OCI-LY1 (cell line): ENCODE measurements at regions not wholly inside any gene's neighbourhood (a gene's known extent, or its start where the extent isn't known, plus 50 kb on each side); places are given as distances from the start of the nearest gene placed in this dataset.

Source experiments
- H2AFZ ChIP-seq: fragments of 200-600 bp; sonication (generic), shearing (Covaris generic); 2 replicates; pipeline ENCODE4 v1.6.0; 2014; ENCODE audit warnings: antibody characterized with exemption, mild to moderate bottlenecking, low read length
- H3F3A ChIP-seq: fragments of 200-600 bp; sonication (generic), shearing (Covaris generic); 2 replicates; pipeline ENCODE4 v1.6.0; 2014; ENCODE audit warnings: mild to moderate bottlenecking, antibody characterized with exemption, low read length, moderate library complexity; ENCODE audit not compliant: insufficient read depth
- H3K27ac ChIP-seq: fragments of 200-600 bp; sonication (generic); 2 replicates; pipeline ENCODE4 v1.5.1; 2014; ENCODE audit warnings: low read length, mixed run types, mild to moderate bottlenecking, low read depth; ENCODE audit not compliant: poor library complexity, severe bottlenecking
- H3K27me3 ChIP-seq: fragments of 200-600 bp; sonication (generic); 2 replicates; pipeline ENCODE4 v1.6.0; 2014; ENCODE audit warnings: antibody characterized with exemption, mild to moderate bottlenecking, low read length, moderate library complexity; ENCODE audit not compliant: insufficient read depth
- H3K36me3 ChIP-seq: fragments of 200-600 bp; sonication (generic); 2 replicates; pipeline ENCODE4 v1.6.1; 2014; ENCODE audit warnings: mild to moderate bottlenecking, antibody characterized with exemption, low read length, moderate library complexity, mixed read lengths; ENCODE audit not compliant: insufficient read depth
- H3K4me1 ChIP-seq: fragments of 200-600 bp; sonication (generic); 2 replicates; pipeline ENCODE4 v1.5.1; 2014; ENCODE audit warnings: mild to moderate bottlenecking, low read length, moderate library complexity; ENCODE audit not compliant: insufficient read depth, severe bottlenecking
- H3K4me2 ChIP-seq: fragments of 200-600 bp; sonication (generic), shearing (Covaris generic); 2 replicates; pipeline ENCODE4 v1.6.1; 2014; ENCODE audit warnings: low read length
- H3K4me3 ChIP-seq: fragments of 200-600 bp; sonication (generic); 2 replicates; pipeline ENCODE4 v1.5.1; 2014; ENCODE audit warnings: low read length, low read depth, mild to moderate bottlenecking, mixed read lengths; ENCODE audit not compliant: poor library complexity, severe bottlenecking
- H3K79me2 ChIP-seq: fragments of 200-600 bp; shearing (Covaris generic); 2 replicates; pipeline ENCODE4 v1.6.1; 2016; ENCODE audit warnings: mixed run types, low read length, mixed read lengths; ENCODE audit not compliant: insufficient read depth
- H3K9ac ChIP-seq: fragments of 200-600 bp; sonication (generic), shearing (Covaris generic); 2 replicates; pipeline ENCODE4 v1.6.1; 2014; ENCODE audit warnings: mild to moderate bottlenecking, low read length, mixed read lengths
- H3K9me2 ChIP-seq: fragments of 200-600 bp; sonication (generic), shearing (Covaris generic); 2 replicates; pipeline ENCODE4 v1.6.1; 2014; ENCODE audit warnings: low read depth, mild to moderate bottlenecking, low read length, mixed read lengths
- H3K9me3 ChIP-seq: fragments of 200-600 bp; shearing (Covaris generic); 2 replicates; pipeline ENCODE4 v1.6.1; 2014; ENCODE audit warnings: low read length, mixed read lengths
- H4K20me1 ChIP-seq: fragments of 200-600 bp; sonication (generic), shearing (Covaris generic); 2 replicates; pipeline ENCODE4 v1.6.0; 2016; ENCODE audit warnings: mild to moderate bottlenecking, low read length; ENCODE audit not compliant: insufficient read depth
- CTCF ChIP-seq: fragments of 200-600 bp; sonication (generic), shearing (Covaris generic); IDR thresholded peaks from 2 replicates; pipeline ENCODE4 v1.5.1; 2017; ENCODE audit warnings: mild to moderate bottlenecking, antibody characterized with exemption, low read length, moderate library complexity, mixed read lengths
- EZH2 ChIP-seq: fragments of 200-600 bp; sonication (generic), shearing (Covaris generic); IDR thresholded peaks from 2 replicates; pipeline ENCODE4 v1.8.0; 2017; ENCODE audit warnings: borderline replicate concordance, mixed run types, mild to moderate bottlenecking, antibody characterized with exemption, low read length, moderate library complexity, mixed read lengths

GRCh38 chr14:95402176-95402575, 82.5 kb upstream of the CLMN start:
- Histone ChIP-seq H3K79me2 (no peaks in the 10 kb centered on the region), H4K20me1 (no peaks in the 10 kb centered on the region), H2AFZ (no peak overlapping the region), H3K4me2 (no peak overlapping the region), H3K9me2 (no peaks in the 10 kb centered on the region), H3K27ac (no peak overlapping the region), H3K27me3 (no peaks in the 10 kb centered on the region; the same call in 1 of the 2 replicates), H3K9ac (no peak overlapping the region), H3K4me3 (no peak overlapping the region), H3F3A (no peaks in the 10 kb centered on the region), H3K4me1 (no peaks in the 10 kb centered on the region), H3K36me3 (no peaks in the 10 kb centered on the region), H3K9me3 (no peaks in the 10 kb centered on the region)
- no peak for TF ChIP-seq CTCF
- no peak for TF ChIP-seq EZH2

DNA sequence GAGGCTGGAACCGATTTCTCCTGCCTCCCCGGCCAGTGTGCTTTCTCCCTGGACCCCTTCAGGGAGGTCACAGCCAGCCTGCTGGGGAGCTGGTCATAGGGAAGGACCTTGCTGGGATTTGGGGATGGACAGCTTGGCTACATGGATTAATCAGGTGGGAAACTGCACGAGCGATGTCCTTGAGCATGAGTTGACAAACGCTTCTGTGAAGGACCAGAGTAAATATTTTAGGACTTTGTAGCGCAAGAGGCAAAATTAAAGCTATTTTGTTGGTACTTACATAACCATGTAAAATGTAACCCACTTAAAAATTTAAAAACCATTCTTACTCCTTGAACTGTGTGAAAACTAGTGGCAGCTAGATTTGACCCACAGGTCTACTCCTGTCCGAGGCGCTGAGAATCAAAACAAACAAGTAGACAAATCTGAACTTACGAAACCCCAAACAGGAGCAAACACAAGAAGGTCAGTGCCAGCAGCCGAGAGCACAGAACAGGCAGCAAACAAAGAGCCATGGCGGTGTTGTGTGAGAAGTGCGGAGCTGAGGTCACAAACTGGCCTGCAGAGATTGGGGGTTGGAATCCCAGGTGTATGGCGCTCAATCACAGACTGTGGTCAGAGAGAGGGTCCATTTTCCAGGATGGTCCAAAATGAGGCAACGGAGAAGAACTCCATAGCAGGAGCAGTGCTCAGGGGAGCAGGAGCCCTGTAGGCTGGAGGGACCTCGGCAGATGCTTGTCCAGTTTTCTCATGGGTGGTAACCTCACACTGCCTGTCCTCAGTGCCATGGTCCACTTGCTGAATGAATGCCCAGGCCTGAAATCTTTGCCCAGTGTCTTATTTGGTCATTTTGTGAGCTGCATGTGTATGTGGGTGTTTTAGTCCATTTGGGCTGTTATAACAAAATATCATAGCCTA, 79.2 kb upstream of the CLMN start:
- no peak for TF ChIP-seq CTCF
- TF ChIP-seq EZH2 = no peak
- Histone ChIP-seq H3K9me3 (no peaks in the 10 kb centered on the region), H3K27me3 (no peaks in the 10 kb centered on the region; the same call in 1 of the 2 replicates), H4K20me1 (no peaks in the 10 kb centered on the region), H3K27ac (no peak overlapping the region), H3K9me2 (no peaks in the 10 kb centered on the region), H3K4me1 (no peaks in the 10 kb centered on the region), H3K79me2 (no peaks in the 10 kb centered on the region), H3K9ac (no peak overlapping the region), H3K4me3 (no peak overlapping the region), H3K4me2 (no peak overlapping the region), H2AFZ (no peak overlapping the region), H3F3A (no peaks in the 10 kb centered on the region), H3K36me3 (no peaks in the 10 kb centered on the region)

- no peaks in the 10 kb centered on the region for H4K20me1 ChIP-seq
- H3K4me2 ChIP-seq = no peak overlapping the region
- H3K27me3 ChIP-seq = no peaks in the 10 kb centered on the region; the same call in 1 of the 2 replicates
- no peak overlapping the region for H3K27ac ChIP-seq
- no peaks in the 10 kb centered on the region for H3K79me2 ChIP-seq
- no peak overlapping the region for H3K4me3 ChIP-seq
- no peaks in the 10 kb centered on the region for H3K4me1 ChIP-seq
- no peak for TF ChIP-seq EZH2
- no peak for TF ChIP-seq CTCF
- H3K9me2 ChIP-seq = no peaks in the 10 kb centered on the region
- H2AFZ ChIP-seq = no peak overlapping the region
- no peaks in the 10 kb centered on the region for H3F3A ChIP-seq
- no peaks in the 10 kb centered on the region for H3K9me3 ChIP-seq
- H3K9ac ChIP-seq = no peak overlapping the region
- H3K36me3 ChIP-seq = no peaks in the 10 kb centered on the region
Observed at GRCh38 chr14:95397325-95397724, 77.6 kb upstream of the CLMN start.
